ENCODE measurements at regions not wholly inside any gene's neighbourhood (a gene's known extent, or its start where the extent isn't known, plus 50 kb on each side); places are given as distances from the start of the nearest gene placed in this dataset.

DNA sequence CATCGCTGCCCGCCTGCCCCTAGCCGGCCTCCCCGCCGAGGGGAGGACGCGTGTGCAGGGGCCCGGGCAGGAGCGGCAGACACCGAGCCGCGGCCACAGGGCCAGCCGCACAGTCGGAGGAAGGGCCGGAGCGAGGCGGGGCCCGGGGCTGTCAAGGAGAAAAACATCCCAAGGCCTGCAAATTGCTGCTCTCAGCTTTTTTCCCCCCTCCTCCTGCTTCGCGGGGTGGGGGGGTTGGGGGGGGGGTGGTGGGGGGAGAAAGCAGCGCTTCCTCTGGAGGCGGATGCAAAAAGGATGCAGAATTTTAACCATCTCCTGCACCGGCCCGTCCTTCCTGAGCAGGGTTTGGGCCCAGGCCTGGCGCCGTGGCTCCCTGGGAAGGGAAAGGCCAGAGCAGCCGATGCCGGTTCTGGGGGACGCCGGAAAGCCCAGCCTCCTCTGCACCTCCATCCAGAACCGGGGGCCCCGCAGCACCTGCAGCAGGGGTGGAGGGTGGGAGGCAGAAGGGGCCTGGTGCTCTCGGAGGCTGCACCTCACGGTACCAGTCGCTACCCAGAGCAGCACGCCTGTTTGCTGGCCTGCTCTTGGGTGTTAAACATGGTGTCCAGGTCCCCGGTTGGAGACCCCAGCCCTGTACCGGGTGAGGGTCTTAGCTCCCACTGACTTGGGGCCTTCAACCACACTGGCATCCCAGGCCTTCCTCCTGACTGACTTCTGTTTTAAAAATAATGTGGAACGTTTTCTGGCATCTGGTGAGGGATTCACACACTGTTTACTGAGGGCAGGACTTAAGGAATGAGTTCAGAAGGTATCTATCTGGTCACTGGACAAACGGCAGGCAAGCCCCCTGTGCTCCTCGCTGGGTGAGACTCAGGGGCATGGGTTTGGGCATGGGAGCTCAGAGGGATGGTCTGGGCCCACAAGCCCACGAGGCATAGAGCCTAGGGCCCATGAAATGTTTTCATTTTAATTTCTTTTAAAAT lies 77.4 kb upstream of the WNT7B start:
- DNase-seq (ENCODE audit: low spot score), result peak; percentile 30

DNA sequence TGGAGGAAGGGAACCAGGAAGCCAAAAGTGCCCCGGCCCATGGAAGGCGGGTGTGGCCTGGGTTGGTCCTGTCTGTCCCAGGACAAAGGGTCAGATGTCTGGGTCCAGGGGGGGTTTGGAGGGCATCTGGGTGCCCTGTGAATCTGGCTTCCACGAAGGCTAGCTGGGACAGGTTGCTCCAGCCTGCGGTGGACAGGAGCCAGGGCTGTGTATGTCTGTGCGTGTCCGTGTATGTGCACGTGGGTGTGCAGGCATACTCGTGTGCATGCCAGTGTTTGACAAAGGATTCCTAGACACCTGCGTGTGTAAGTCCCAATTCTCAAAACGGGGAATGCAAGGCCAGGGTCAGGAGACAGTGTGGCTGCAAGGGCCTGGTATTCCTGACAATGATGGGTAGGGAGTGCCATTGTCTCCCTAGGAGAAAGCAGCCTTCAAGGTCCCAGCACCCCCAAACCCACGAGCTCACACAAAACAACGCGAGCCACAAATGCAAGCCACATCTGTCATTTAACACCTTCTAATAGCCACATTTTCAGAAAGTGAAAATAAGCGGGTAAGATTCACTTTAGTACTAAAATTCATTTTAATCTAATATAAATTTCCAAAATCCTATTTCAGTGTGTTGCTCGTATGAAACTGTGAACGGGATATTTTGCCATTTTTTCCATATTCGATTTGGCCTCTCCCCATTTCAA lies 78.4 kb upstream of the WNT7B start:
- no peak for DNase-seq (ENCODE audit: low spot score)

- DNase-seq (ENCODE audit: low spot score), result no peak
Observed at GRCh38 chr22:46055911-46056545, 79.1 kb upstream of the WNT7B start.

DNA sequence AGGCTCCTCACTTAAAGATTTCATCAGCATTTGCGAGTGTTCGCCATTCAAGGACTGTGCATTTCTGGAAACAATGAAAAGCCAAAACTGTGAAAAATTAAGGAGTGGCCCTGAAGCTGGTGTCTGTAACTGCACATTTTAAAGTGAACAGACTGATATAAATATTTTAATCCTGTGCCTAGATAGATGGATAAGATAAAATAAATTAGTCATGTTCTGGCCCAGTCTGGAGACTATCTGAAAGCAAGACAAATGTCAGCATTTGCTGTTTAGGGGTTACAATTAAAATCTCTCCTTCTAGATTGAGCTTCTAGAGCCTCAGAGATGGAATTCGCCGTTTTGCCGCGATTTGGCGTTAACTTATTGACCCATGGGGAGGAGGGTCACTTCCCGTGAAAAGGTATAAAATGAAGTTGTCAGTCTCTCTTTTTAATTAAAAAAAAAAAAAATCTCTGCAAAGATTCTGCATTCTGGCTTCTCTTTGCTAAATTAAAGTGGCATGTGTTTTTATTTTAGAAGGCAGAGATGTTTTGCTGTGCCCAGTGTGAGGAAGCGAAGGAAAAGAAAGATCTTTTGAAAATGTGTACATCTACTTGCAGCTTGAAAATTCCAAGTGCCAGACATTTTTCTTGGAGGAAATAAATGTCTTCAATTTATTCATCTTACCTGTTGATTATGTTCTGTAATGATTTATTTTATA lies 79.7 kb upstream of the WNT7B start:
- no peak for DNase-seq (ENCODE audit: low spot score)

DNA sequence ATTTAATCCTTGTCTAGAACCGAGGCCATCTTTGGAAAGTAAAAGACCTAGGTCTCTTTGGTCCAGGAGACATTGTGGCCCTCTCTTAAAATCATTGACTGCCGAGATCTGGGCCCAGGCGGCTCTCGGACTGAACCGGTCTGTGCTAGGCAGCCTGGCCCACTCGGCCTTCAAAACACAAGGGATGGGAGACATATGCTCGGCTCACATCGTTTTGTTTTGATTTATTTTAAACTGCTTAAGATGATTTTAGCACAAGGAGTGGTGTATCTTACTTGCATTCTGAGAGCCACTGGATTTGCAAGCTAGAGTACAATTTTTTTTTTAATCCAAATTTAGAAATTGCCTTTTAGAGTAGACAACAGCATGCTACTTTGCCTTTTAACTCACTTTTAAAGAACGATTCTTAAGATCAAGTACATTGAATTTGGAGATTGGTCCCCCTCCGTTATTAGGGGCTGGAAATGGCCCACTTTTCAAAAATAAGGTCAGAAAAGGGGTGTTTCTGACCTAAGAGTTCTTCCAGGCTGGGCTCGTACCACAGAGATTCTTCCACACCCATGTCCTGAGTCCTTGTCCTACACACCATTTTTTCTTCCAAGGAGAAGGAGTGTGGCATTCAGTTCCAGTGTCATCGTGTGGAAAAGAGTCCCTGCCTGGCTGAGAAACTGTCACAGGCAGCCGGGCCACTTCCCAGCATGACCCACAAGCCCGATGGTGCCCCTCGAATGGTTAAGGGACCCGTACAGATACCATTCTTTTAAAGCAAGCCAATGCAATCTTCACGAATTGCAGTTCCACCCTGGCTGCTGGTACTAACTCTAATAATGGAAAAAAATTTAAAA lies 80.5 kb upstream of the WNT7B start:
- no peak for DNase-seq (ENCODE audit: low spot score)

DNA sequence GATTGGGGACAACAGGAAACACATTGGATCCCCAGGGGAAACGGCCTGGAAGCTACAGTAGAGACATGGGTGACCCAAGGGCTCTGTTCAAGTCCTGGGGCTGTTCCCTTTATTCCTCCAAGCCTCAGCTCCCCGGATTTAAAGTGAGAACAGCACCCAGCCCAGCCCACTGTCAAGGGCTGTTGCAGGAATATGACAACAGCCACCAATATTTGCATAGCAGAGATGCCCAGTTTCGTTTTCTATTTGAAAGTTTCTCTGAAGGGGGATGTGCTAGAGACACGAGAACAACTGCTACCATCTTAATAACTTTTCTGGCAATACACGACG lies 81.1 kb upstream of the WNT7B start:
- peak; percentile 77 for DNase-seq (ENCODE audit: low spot score)

- DNase-seq (ENCODE audit: low spot score), result no peak
Observed at GRCh38 chr22:46058591-46059519, 81.9 kb upstream of the WNT7B start.

DNA sequence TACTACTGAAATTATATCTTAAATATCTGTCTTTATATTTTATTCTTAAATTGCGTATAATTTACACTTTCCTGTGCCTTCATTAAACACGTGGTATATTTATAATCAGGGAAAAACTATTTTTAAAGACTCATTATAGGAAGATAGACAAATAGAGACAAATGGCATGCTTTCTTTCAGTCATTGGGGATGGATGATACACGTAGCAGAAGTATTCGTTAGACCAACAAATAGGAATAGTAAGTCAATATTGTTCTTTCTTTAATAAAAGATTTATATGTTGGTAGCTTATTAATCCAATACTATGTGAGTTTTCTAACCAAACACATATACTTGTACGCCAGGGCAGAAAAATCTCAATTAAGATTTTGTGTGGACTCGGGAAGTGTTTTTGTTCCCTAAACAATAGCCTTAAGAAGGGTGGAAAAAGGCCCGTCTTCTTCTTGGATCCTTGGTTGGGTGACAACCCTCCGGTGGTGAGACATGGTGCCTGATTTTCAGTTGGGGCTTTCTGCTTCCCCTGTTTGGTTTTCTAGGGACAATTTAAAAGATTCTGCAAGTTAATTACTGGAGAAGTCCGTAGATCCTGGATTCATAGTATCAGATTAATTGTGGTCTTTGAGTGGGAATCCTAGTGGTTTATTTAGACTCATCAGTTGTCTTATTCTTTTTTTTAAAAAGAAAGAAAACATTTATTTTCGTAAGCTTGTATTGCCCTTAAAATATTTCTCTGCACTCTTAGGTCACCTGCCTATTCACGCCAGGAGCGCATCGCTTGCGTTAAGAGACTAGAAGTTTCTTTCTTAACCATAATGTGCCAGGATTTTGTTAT lies 83.5 kb upstream of the WNT7B start:
- no peak for DNase-seq (ENCODE audit: low spot score)

GRCh38 chr22:46061124-46061500 lies 84.2 kb upstream of the WNT7B start:
- DNase-seq (ENCODE audit: low spot score), result no peak

DNA sequence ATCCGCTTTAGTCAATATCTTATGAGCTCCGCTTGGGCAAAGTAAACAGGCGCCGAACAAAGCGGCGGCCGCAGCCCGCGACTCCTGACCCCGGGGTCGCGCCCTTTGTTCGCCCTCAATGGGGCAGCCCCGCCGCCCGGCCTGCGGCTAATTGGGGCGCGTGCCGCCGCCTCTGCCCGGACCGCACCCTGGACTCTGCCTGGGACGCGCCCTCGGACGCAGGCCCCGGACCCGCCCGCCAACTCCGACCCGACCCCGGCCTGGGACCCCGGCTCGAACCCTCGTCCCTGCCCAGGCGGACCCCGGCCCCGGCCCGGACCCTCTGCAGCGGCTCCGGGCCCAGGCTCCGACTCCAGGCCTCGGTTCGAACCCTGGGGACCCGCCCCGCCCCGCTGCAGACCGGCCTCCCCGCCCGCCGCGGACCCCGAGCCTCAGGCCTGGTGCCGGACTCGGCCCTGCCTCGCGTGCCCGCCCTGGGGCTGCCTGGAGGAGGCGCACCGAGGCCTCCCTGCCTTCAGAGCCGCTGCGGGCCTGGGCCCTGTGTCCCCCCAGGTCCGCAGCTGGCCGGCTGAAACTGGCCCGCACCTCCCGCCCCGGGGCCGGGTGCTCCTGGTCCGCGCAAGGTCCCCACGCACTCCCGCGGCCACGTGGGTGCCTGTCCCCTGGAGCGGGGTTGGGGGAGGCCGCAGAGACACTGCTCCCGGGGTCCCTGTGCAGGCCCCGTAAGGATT lies 84.7 kb upstream of the WNT7B start:
- DNase-seq (ENCODE audit: low spot score), result no peak

DNA sequence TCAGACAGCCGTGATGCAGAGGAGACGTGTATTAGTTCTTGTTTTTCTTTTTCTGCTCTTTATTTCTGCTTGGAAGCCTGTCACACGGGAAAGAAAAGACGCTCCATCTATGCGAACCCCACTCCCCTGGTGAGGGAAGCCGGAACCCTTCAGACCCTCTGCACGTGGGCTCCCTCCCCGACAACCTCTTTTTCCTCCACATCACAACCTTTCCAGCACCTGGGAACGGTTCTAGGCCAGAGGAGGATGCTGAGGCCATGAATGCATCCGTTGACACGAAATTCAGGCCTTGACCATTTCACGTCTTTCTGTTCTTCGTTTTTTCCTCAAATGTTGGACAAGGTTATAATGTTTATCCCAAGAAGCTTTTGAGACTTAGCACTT lies 85.3 kb upstream of the WNT7B start:
- DNase-seq (ENCODE audit: low spot score), result no peak

- DNase-seq (ENCODE audit: low spot score), result no peak
Observed at GRCh38 chr22:46062971-46063631, 86.1 kb upstream of the WNT7B start.

GRCh38 chr22:46063846-46064227 lies 86.5 kb upstream of the PPARA start:
- no peak for DNase-seq (ENCODE audit: low spot score)

DNA sequence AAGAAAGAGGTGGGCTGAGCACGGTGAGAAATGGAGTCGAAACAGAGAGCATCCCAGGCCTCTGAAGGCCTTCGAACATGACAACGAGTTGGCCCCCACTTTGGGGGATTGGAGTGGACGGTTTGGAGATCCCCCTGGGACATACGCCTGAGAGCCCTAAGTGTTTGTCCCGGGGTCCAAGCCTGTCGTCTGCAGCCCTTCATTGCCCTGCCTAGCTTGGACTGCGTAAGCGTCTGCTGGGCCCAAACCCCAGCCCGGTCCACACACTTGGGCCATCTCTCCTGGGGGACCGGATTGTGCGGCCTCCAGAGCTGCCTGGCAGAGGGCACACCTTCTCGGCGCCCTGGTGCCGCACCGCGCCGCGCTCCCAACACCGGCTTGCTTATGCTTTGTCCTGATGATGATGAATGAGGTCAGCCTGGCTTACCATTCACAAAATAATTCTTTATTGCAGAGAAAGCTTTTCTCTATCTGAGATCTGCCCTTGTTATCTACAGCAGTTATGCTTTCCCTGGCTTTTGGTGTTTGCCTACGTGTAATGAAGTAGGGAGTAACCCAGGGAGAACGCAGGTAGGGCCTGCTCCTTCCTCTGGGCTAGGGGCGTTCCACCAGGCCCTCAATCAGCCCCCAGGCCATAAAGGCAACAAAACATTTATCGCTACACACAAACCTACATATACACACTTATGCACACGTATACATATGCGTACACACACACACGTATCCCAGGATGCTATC lies 85.9 kb upstream of the PPARA start:
- no peak for DNase-seq (ENCODE audit: low spot score)

GRCh38 chr22:46064966-46065666 lies 85.2 kb upstream of the PPARA start:
- no peak for DNase-seq (ENCODE audit: low spot score)

DNA sequence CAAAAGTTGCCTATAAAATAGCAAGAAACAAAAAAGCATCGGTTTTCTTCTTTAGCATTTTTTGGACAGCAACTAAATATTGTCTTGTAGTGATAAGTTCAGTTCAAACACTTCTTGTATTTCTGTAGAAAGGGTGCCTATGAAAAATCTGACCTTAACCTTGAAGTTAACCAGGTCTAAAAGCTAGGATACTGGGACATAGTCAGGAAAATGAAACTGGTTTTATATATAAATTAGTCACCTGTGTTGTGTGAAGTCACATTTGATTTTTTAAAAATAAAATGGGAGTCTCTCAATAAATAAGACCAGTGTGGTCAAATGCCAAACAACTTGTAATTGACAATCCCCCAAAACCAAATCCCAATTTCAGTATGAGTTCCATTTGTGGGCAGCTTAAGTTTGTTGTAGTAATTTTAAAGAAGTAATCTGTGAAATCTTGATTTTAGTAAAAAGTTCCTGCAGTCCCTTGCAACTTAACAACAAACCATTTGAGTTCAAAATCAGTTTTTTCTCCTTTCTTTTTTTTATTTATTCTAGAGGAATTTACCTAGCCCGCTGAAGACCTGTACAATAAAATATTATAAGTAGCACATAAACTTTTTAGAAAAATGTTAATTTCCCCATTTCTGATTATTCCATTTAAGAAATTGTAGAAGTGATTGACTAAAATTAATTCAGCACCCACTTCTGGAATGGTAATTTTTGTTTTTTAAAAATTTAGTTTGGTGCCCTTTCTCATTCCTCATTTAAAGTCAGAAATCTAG lies 84.5 kb upstream of the PPARA start:
- no peak for DNase-seq (ENCODE audit: low spot score)
